ENCODE measurements at regions not wholly inside any gene's neighbourhood (a gene's known extent, or its start where the extent isn't known, plus 50 kb on each side); places are given as distances from the start of the nearest gene placed in this dataset.

DNA sequence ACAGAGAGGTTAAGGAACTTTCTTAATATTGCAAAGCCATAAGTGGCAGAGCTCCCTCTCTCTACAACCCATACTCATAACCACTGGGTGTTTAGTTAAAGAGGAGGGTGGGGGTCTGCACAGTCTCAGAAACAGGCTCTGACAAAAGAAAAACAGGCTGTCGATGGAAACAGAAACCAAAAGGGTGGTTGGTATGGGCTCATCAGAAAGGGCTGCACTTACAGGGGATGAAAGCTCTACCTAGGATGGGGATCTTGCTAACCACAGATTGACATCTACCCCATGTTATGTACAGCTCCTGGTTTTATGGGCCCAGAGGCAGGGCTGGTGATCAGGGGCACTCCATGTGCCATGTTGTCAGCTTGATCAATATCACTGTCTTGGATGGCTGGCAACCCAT is 111.4 kb downstream of the CYLD start:
- TF ChIP-seq, protein P1, sequence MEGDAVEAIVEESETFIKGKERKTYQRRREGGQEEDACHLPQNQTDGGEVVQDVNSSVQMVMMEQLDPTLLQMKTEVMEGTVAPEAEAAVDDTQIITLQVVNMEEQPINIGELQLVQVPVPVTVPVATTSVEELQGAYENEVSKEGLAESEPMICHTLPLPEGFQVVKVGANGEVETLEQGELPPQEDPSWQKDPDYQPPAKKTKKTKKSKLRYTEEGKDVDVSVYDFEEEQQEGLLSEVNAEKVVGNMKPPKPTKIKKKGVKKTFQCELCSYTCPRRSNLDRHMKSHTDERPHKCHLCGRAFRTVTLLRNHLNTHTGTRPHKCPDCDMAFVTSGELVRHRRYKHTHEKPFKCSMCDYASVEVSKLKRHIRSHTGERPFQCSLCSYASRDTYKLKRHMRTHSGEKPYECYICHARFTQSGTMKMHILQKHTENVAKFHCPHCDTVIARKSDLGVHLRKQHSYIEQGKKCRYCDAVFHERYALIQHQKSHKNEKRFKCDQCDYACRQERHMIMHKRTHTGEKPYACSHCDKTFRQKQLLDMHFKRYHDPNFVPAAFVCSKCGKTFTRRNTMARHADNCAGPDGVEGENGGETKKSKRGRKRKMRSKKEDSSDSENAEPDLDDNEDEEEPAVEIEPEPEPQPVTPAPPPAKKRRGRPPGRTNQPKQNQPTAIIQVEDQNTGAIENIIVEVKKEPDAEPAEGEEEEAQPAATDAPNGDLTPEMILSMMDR (IDR thresholded peaks at IDR 0.05), result no peak
- H3K27ac Mint-ChIP-seq (ENCODE audit: unreplicated experiment), result no peak overlapping the region
- peaks cover 11% of the 10 kb centered on the region for H3K27me3 Mint-ChIP-seq (ENCODE audit: unreplicated experiment)
- no peak overlapping the region for H3K4me3 Mint-ChIP-seq (ENCODE audit: unreplicated experiment)
- no peak for DNase-seq (ENCODE audit: extremely low spot score, unreplicated experiment)
- no peaks in the 10 kb centered on the region for H3K4me1 Mint-ChIP-seq (ENCODE audit: unreplicated experiment)
- H3K36me3 Mint-ChIP-seq (ENCODE audit: unreplicated experiment), result no peaks in the 10 kb centered on the region
- no peaks in the 10 kb centered on the region for H3K9me3 Mint-ChIP-seq (ENCODE audit: unreplicated experiment)
